ENCODE measurements at regions not wholly inside any gene's neighbourhood (a gene's known extent, or its start where the extent isn't known, plus 50 kb on each side); places are given as distances from the start of the nearest gene placed in this dataset.
"Not testable (repeated sequence)": the region's sequence is repeated elsewhere in the genome, so short reads cannot be mapped to it uniquely, and the experiment has no call there.

DNA sequence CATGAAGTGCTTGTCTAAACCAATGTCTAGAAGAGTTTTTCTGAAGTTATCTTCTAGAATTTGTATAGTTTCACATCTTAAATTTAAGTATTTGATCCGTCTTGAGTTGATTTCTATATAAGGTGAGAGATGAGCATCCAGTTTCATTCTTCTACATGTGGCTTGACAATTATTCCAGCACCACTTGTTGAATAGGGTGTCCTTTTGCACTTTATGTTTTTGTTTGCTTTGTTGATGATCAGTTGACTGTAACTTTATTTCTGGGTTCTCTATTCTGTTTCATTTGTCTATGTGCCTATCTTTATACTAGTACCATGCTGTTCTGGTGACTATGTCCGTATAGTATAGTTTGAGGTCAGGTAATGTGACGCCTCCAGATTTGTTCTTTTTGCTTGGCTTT, 426.6 kb upstream of the CHRM2 start:
- no peak overlapping the region for H2AFZ ChIP-seq (ENCODE audit: low read length)
- no peak overlapping the region for H3K4me3 ChIP-seq (ENCODE audit: low read depth, low read length, poor library complexity, severe bottlenecking)
- no peaks in the 10 kb centered on the region for H3K9me3 ChIP-seq (ENCODE audit: low read length)
- H3K79me2 ChIP-seq (ENCODE audit: insufficient read depth, low read length) = no peaks in the 10 kb centered on the region
- no peak overlapping the region for H3K27ac ChIP-seq (ENCODE audit: low read depth, low read length, poor library complexity, severe bottlenecking)
- H3K9me2 ChIP-seq (ENCODE audit: low read depth, low read length) = 0 out of 2 replicates have a peak, but pooled peaks cover 2% of the 10 kb centered on the region
- H4K20me1 ChIP-seq (ENCODE audit: insufficient read depth, low read length) = no peaks in the 10 kb centered on the region
- no peak overlapping the region for H3K9ac ChIP-seq (ENCODE audit: low read length)
- no peaks in the 10 kb centered on the region for H3K27me3 ChIP-seq (ENCODE audit: insufficient read depth, low read length)
- H3K36me3 ChIP-seq (ENCODE audit: insufficient read depth, low read length) = no peaks in the 10 kb centered on the region
- H3K4me2 ChIP-seq (ENCODE audit: low read length) = no peak overlapping the region
- no peaks in the 10 kb centered on the region for H3K4me1 ChIP-seq (ENCODE audit: insufficient read depth, low read length, severe bottlenecking)
- TF ChIP-seq EZH2 (IDR thresholded peaks at IDR 0.05; ENCODE audit: borderline replicate concordance, low read length) (no peak), CTCF (IDR thresholded peaks at IDR 0.05; ENCODE audit: low read length) (no peak)
- H3F3A ChIP-seq (ENCODE audit: insufficient read depth, low read length) = no peaks in the 10 kb centered on the region

- not testable (repeated sequence) for H3K4me2 ChIP-seq (ENCODE audit: low read length); H3K4me1 ChIP-seq (ENCODE audit: insufficient read depth, low read length, severe bottlenecking); H3K9me2 ChIP-seq (ENCODE audit: low read depth, low read length); H2AFZ ChIP-seq (ENCODE audit: low read length); H3K9ac ChIP-seq (ENCODE audit: low read length); H3K27ac ChIP-seq (ENCODE audit: low read depth, low read length, poor library complexity, severe bottlenecking); H3K36me3 ChIP-seq (ENCODE audit: insufficient read depth, low read length); H3K9me3 ChIP-seq (ENCODE audit: low read length); H4K20me1 ChIP-seq (ENCODE audit: insufficient read depth, low read length); H3F3A ChIP-seq (ENCODE audit: insufficient read depth, low read length); H3K27me3 ChIP-seq (ENCODE audit: insufficient read depth, low read length); H3K79me2 ChIP-seq (ENCODE audit: insufficient read depth, low read length); H3K4me3 ChIP-seq (ENCODE audit: low read depth, low read length, poor library complexity, severe bottlenecking)
These were observed 436.7 kb upstream of the CHRM2 start for GRCh38 chr7:136431736-136432135.

DNA sequence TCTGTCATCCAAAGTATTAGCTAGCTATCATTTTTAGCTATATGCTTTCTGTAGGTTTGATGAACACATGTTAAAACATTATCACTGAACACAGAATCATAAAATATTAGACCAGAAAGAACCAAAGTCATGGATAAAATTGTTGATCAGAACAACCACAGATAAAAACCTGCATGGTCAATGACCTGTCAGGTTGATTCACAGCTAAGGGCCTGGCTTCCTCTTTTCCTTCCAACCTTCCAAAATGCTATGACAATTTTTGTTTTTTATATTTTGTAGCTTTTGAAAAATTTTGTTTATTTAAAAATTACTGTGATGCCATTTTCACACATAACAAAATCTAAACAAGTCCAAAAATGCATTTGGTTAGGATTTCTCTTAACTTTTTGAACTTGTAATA, 444.4 kb upstream of the CHRM2 start:
- H3K36me3 ChIP-seq (ENCODE audit: insufficient read depth, low read length) = no peaks in the 10 kb centered on the region
- H3K27ac ChIP-seq (ENCODE audit: low read depth, low read length, poor library complexity, severe bottlenecking) = no peak overlapping the region
- H3K27me3 ChIP-seq (ENCODE audit: insufficient read depth, low read length) = 0 out of 2 replicates have a peak, but pooled peaks cover 3% of the 10 kb centered on the region
- H3K79me2 ChIP-seq (ENCODE audit: insufficient read depth, low read length) = no peaks in the 10 kb centered on the region
- H3K4me2 ChIP-seq (ENCODE audit: low read length) = no peak overlapping the region
- TF ChIP-seq EZH2 (IDR thresholded peaks at IDR 0.05; ENCODE audit: borderline replicate concordance, low read length) = no peak
- TF ChIP-seq CTCF (IDR thresholded peaks at IDR 0.05; ENCODE audit: low read length) = no peak
- no peaks in the 10 kb centered on the region for H3K9me3 ChIP-seq (ENCODE audit: low read length)
- no peaks in the 10 kb centered on the region for H3K9me2 ChIP-seq (ENCODE audit: low read depth, low read length)
- no peak overlapping the region for H3K4me3 ChIP-seq (ENCODE audit: low read depth, low read length, poor library complexity, severe bottlenecking)
- no peaks in the 10 kb centered on the region for H4K20me1 ChIP-seq (ENCODE audit: insufficient read depth, low read length)
- no peaks in the 10 kb centered on the region for H3F3A ChIP-seq (ENCODE audit: insufficient read depth, low read length)
- no peak overlapping the region for H3K9ac ChIP-seq (ENCODE audit: low read length)
- H3K4me1 ChIP-seq (ENCODE audit: insufficient read depth, low read length, severe bottlenecking) = no peaks in the 10 kb centered on the region
- no peak overlapping the region for H2AFZ ChIP-seq (ENCODE audit: low read length)

GRCh38 chr7:136419740-136420139, 442.6 kb upstream of the MTPN start:
- H4K20me1 ChIP-seq (ENCODE audit: insufficient read depth, low read length); H3K79me2 ChIP-seq (ENCODE audit: insufficient read depth, low read length); H3K4me2 ChIP-seq (ENCODE audit: low read length); H3K27ac ChIP-seq (ENCODE audit: low read depth, low read length, poor library complexity, severe bottlenecking); H3F3A ChIP-seq (ENCODE audit: insufficient read depth, low read length); H3K36me3 ChIP-seq (ENCODE audit: insufficient read depth, low read length); H3K4me1 ChIP-seq (ENCODE audit: insufficient read depth, low read length, severe bottlenecking); H3K4me3 ChIP-seq (ENCODE audit: low read depth, low read length, poor library complexity, severe bottlenecking); H3K9me3 ChIP-seq (ENCODE audit: low read length); H2AFZ ChIP-seq (ENCODE audit: low read length); H3K9ac ChIP-seq (ENCODE audit: low read length); H3K27me3 ChIP-seq (ENCODE audit: insufficient read depth, low read length); H3K9me2 ChIP-seq (ENCODE audit: low read depth, low read length): not testable (repeated sequence)

Measured in OCI-LY1 (cell line).